Dermis blood vessel endothelial cell (primary cell): ENCODE measurements at regions not wholly inside any gene's neighbourhood (a gene's known extent, or its start where the extent isn't known, plus 50 kb on each side); places are given as distances from the start of the nearest gene placed in this dataset.
"Not testable (repeated sequence)": the region's sequence is repeated elsewhere in the genome, so short reads cannot be mapped to it uniquely, and the experiment has no call there.

Source experiments
- DNase-seq: peaks from one replicate; pipeline ENCODE4 v3.0.0; 2010

DNA sequence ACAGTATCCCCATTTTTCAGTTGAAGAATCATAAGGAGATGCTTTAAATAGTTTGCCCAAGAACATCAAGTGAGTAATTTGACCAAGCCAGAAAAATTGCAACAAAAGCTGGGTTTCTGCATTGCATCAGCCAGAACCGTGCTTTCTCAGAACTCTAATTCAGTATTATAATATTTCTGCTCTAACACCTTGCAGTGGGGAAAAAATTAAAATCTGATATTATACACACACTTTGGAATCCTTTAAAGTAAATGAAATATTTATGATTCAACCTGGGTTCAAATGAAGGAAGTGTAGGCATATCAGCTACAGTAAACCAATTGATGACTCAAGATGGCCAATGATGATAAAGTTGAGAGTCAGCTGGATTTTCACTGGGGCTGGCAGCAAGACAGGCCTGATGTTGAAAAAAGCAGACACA lies 387.6 kb upstream of the ZFP42 start:
- DNase-seq: peak; percentile 32

- DNase-seq: peak; percentile 27
Observed at GRCh38 chr4:187612301-187612700, 383.3 kb upstream of the ZFP42 start.

GRCh38 chr4:187613089-187613839 lies 382.3 kb upstream of the ZFP42 start:
- no peak for DNase-seq

GRCh38 chr4:187615972-187616371 lies 379.6 kb upstream of the ZFP42 start:
- no peak for DNase-seq

DNA sequence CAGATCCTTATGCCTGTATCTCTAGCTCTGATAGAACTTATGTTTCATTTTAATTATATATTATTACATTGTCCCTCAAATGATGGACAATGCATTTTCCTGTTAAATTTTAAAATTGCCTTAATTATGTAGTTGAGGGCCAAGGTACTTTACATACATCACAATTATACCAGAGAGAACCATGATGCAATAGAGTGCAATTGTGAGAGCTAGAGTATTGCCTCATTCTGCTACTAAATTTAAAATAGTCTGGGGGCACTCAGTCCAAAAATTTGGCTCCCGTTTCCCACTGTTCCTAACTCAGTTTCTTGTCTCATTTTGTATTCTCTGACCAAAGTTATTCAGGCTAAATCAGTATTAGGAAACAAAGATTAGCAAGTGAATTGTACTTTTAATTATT lies 378.5 kb upstream of the ZFP42 start:
- DNase-seq: no peak

DNA sequence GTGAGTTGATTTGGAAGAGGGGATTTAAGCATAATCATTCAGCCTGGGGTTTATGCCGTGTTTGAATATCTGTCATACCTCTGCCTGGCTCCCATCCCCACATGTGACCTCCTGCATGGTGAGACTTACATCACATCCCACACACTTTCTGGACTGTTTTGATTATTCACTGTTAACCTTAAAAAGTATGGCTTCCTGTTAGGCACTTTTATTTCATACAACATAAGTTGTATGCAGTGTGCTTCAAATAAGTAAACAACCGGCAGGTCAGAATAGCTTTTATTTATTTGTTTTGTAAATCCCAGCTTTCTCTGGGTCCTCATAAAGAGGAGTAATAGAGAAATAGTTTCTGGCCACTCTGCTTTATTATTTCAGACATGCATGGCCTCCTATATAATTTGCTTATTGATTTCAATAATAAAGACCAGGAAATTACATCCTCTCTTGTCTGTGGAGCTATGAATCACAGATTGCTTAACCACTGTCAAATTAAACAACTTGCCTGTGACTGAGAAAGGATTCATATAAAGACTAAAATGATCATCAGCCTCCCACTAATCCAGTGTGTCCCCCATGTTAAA lies 376.8 kb upstream of the ZFP42 start:
- peak; percentile 40 for DNase-seq

- no peak for DNase-seq
Observed at GRCh38 chr4:187619319-187619718, 376.3 kb upstream of the ZFP42 start.

DNA sequence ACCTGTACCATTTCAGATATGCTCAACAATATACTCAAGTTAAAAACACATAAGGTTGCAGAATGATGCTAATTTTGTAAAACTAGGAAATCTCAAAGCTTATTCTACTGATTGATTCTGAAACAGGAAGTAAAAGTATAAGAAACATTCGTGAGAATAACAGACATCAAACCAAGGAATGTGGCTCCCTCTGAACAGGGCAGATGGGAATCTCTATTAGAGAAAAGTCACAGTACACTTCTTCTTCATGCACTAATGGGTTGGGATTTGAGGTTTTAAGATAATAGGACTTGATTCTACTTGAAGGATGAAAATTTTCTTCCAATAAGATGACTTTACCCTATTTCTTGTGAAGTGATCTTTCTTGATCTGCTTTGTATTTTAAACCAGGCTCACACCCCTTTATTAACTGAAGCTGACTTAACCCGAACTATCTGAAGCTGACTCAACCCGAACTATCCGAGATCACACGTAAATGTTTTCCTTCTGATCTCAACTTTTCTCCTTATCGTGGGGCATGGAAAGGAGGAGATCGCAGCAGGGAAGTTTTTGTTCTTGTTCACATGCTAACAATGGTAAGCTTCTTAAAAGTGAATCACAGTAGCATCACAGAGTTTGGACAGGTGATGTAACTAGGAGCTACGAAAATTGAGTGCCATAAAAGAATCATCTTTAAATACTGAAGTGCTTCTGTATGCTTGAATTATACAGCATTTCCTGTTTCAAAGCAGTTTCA lies 363.1 kb upstream of the ZFP42 start:
- DNase-seq: no peak

DNA sequence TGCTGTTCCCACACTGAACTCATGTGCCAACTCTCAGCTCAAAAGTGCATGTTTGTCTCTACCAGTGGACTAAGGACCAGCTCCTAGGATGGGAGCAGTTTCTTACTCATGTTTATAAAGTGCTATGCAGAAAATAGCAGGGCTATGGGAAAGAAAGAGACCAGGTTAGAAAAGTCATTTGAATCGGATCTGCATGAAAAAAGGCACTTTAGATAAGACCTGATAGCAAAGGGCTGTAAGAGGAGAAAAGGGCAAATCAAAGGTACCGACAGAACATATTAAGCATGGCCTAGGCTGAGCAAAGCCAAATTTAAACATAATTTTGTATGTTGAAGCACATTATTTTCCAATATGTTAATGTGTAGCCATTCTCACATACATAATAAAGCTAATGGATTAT lies 362.3 kb upstream of the ZFP42 start:
- DNase-seq: no peak

DNA sequence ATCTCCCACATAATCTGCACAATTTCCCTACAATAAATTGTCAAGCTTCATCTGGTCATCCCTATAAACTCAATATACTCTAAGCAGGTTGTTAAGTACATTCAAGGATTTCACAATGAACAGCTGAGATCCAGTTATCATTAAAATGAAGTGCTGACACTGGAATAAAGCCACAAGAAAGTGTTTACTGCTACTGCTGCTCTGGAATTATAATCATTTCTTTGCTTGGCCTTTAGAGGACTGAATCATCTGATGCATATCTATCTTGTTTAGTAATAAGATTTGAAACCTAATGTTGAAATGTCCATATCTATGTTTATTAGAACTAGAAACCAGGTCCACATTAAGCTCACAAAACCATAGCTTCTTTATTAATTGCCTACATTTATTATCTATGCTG lies 338.6 kb upstream of the ZFP42 start:
- no peak for DNase-seq

GRCh38 chr4:187663076-187663475 lies 332.5 kb upstream of the ZFP42 start:
- DNase-seq: no peak

- no peak for DNase-seq
Observed at GRCh38 chr4:187664011-187664410, 331.6 kb upstream of the ZFP42 start.

DNA sequence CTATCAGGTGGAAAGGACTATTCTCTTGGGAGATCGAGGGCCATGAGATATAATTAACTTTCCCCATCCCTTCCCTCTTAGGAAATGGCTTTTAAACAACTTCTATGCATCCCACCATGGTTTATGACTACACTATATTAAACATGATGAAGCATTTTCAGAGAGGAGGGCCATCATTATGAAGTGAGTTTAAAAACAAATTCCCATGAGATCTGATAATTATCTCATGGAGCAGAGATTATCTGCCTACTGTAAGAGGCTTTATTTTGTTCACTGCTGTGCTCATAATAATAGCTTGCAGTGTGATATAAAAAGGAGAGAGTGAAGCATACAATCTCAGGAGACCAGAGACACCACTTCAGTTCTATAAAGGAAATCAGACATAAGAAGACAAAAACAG lies 330.5 kb upstream of the ZFP42 start:
- DNase-seq: no peak

GRCh38 chr4:187666034-187666433 lies 329.5 kb upstream of the ZFP42 start:
- no peak for DNase-seq

- peak; percentile 10 for DNase-seq
Observed at GRCh38 chr4:187666697-187667494, 328.7 kb upstream of the ZFP42 start.

DNA sequence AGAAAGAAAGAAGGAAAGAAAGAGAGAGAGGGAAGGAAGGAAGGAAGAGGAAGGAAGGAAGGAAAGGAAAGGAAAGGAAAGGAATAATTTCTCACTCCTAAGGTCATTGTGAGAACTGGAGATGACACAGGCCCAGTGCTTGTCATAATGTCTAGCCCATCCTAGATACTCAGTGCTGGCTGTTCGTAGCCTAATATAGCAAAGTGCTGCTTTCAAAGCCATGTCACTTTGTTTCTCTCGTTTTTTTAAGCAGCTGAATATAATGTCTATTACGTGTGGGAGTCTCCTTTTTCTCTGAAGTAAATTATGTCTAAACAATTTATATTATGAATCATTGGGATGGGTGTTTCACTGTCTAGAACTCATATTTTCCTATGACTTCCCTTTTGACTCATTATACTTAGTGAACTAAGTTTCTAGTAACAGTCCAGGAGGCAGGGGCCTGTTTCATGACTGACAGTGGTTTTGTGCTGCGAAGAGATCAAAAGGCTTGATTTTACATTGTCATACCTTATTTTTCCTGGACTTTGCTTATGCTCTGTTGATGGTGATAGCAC lies 327.0 kb upstream of the ZFP42 start:
- DNase-seq: peak; percentile 40

- not testable (repeated sequence) for DNase-seq
Observed at GRCh38 chr4:187671521-187671920, 324.1 kb upstream of the ZFP42 start.

- not testable (repeated sequence) for DNase-seq
Observed at GRCh38 chr4:187671958-187672357, 323.6 kb upstream of the ZFP42 start.

- DNase-seq: not testable (repeated sequence)
Observed at GRCh38 chr4:187672526-187672925, 323.0 kb upstream of the ZFP42 start.

- DNase-seq: no peak
Observed at GRCh38 chr4:187679450-187679849, 316.1 kb upstream of the ZFP42 start.

GRCh38 chr4:187685247-187685646 lies 310.3 kb upstream of the ZFP42 start:
- no peak for DNase-seq

- DNase-seq: no peak
Observed at GRCh38 chr4:187687697-187688096, 307.9 kb upstream of the ZFP42 start.

DNA sequence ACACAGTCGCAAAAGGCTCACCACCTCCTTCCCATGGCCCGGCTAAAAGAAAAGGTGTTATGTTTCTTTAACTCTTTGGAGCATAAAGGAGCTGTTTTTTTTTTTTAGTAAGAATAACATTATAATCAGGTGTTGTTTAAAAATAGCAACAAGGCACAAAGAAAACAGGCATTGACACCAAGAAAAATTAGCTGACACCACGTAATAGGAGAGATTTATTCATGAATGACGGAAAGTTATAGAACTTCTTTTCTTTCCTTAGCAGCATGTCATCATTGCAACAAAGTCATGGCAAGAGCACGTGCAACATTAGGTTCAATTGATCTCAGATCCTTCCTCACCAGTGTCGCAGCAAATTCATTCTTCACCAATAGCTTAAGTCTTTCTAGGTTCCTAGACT lies 302.9 kb upstream of the ZFP42 start:
- DNase-seq: no peak
